BJ (cell line): ENCODE measurements at regions not wholly inside any gene's neighbourhood (a gene's known extent, or its start where the extent isn't known, plus 50 kb on each side); places are given as distances from the start of the nearest gene placed in this dataset.

Experiments used
- CTCF ChIA-PET: fragments of 350-600 bp; formaldehyde crosslinking; extraction: SDS; loops from one replicate; lab custom pipeline; 2021; ENCODE audit warnings: antibody characterized with exemption, inconsistent platforms; lab: Yijun Ruan, JAX
- POLR2A ChIA-PET: fragments of 300-600 bp; sonication (Branson Sonifier 250); formaldehyde crosslinking; extraction: SDS; loops from one replicate; lab custom pipeline; 2021; ENCODE audit warnings: antibody characterized with exemption; lab: Charles Lee
- DNase-seq: peaks from one replicate; pipeline ENCODE4 v3.0.0-alpha.2; 2011; ENCODE audit warnings: low read depth
- H3K27me3 ChIP-seq: 2 replicates; pipeline ENCODE4 v1.6.0; 2011; ENCODE audit warnings: low read length; ENCODE audit not compliant: control insufficient read depth, insufficient read depth
- H3K36me3 ChIP-seq: 2 replicates; pipeline ENCODE4 v1.5.1; 2011; ENCODE audit warnings: low read length; ENCODE audit not compliant: control insufficient read depth, insufficient read depth
- H3K4me3 ChIP-seq: 2 replicates; pipeline ENCODE4 v1.5.1; 2011; ENCODE audit warnings: low read depth, mild to moderate bottlenecking, control low read depth, low read length
- CTCF ChIP-seq: IDR thresholded peaks from 2 replicates; pipeline ENCODE4 v1.5.1; 2011; ENCODE audit warnings: low read depth, mild to moderate bottlenecking, control low read depth, inconsistent platforms, low read length, moderate library complexity; ENCODE audit not compliant: insufficient read depth

- ChIA-PET CTCF (interaction anchor here (0.9 kb wide), 1 partner anchor 12 kb away, joined by 3 read pairs; no protein-coding TSS in a partner anchor), POLR2A (no interaction called here)
- no peak for DNase-seq
- H3K4me3 ChIP-seq, result no peak overlapping the region
- H3K36me3 ChIP-seq, result no peaks in the 10 kb centered on the region
- no peaks in the 10 kb centered on the region for H3K27me3 ChIP-seq
- no peak for TF ChIP-seq CTCF
Observed at GRCh38 chr4:13877626-13878025, 250.1 kb upstream of the BOD1L1 start.

- Histone ChIP-seq H3K27me3 (no peaks in the 10 kb centered on the region), H3K4me3 (no peak overlapping the region), H3K36me3 (no peaks in the 10 kb centered on the region)
- ChIA-PET POLR2A (no interaction called here), CTCF (interaction anchor here (0.6 to 1.1 kb wide), 2 partner anchors 214 to 226 kb away, joined by 3 read pairs; no protein-coding TSS in a partner anchor)
- peak; percentile 36 for TF ChIP-seq CTCF
- DNase-seq, result no peak
Observed at GRCh38 chr4:13881892-13882291, 254.4 kb upstream of the BOD1L1 start.

- H3K27me3 ChIP-seq, result no peaks in the 10 kb centered on the region
- TF ChIP-seq CTCF, result no peak
- ChIA-PET POLR2A (no interaction called here), CTCF (interaction anchor here (0.6 to 1.4 kb wide), 2 partner anchors 9 to 1275 kb away, joined by 3 to 5 read pairs; no protein-coding TSS in a partner anchor)
- no peak overlapping the region for H3K4me3 ChIP-seq
- DNase-seq, result no peak
- no peaks in the 10 kb centered on the region for H3K36me3 ChIP-seq
Observed at GRCh38 chr4:13887010-13887409, 259.5 kb upstream of the BOD1L1 start.

- peak; percentile 85 for DNase-seq
- H3K27me3 ChIP-seq, result no peaks in the 10 kb centered on the region
- ChIA-PET CTCF (interaction anchor here (0.8 kb wide), 1 partner anchor 19 kb away, joined by 5 read pairs; no protein-coding TSS in a partner anchor), POLR2A (no interaction called here)
- TF ChIP-seq CTCF, result no peak
- no peaks in the 10 kb centered on the region for H3K36me3 ChIP-seq
- H3K4me3 ChIP-seq, result no peak overlapping the region
Observed at GRCh38 chr4:13888112-13888511, 260.6 kb upstream of the BOD1L1 start.

GRCh38 chr4:13891544-13891939 lies 264.0 kb upstream of the BOD1L1 start:
- Histone ChIP-seq H3K27me3 (no peaks in the 10 kb centered on the region), H3K36me3 (no peaks in the 10 kb centered on the region), H3K4me3 (no peak overlapping the region)
- CTCF ChIA-PET, result interaction anchor here (0.8 to 0.9 kb wide), 2 partner anchors 18 to 32 kb away, joined by 3 read pairs; no protein-coding TSS in a partner anchor
- no peak for TF ChIP-seq CTCF
- POLR2A ChIA-PET, result no interaction called here
- no peak for DNase-seq
